ENCODE measurements at regions not wholly inside any gene's neighbourhood (a gene's known extent, or its start where the extent isn't known, plus 50 kb on each side); places are given as distances from the start of the nearest gene placed in this dataset.
"Not testable (repeated sequence)": the region's sequence is repeated elsewhere in the genome, so short reads cannot be mapped to it uniquely, and the experiment has no call there.

GRCh38 chr6:137304020-137304780, 85.0 kb upstream of the IFNGR1 start:
- no peak for DNase-seq (ENCODE audit: low read depth)
- H3K27me3 ChIP-seq (ENCODE audit: control insufficient read depth, insufficient read depth, low read length): no peaks in the 10 kb centered on the region
- no peak overlapping the region for H3K4me3 ChIP-seq (ENCODE audit: low read depth, low read length)
- no peak for TF ChIP-seq CTCF (IDR thresholded peaks at IDR 0.05; ENCODE audit: insufficient read depth, low read length, poor library complexity, severe bottlenecking)
- H3K36me3 ChIP-seq (ENCODE audit: control insufficient read depth, insufficient read depth, low read length): no peaks in the 10 kb centered on the region

GRCh38 chr6:137303441-137303840, 84.3 kb upstream of the IFNGR1 start:
- Histone ChIP-seq H3K36me3 (ENCODE audit: control insufficient read depth, insufficient read depth, low read length) (no peaks in the 10 kb centered on the region), H3K4me3 (ENCODE audit: low read depth, low read length) (no peak overlapping the region), H3K27me3 (ENCODE audit: control insufficient read depth, insufficient read depth, low read length) (no peaks in the 10 kb centered on the region)
- TF ChIP-seq CTCF (IDR thresholded peaks at IDR 0.05; ENCODE audit: insufficient read depth, low read length, poor library complexity, severe bottlenecking): no peak
- DNase-seq (ENCODE audit: low read depth): no peak

GRCh38 chr6:137299681-137300080, 80.5 kb upstream of the IFNGR1 start:
- no peak for TF ChIP-seq CTCF (IDR thresholded peaks at IDR 0.05; ENCODE audit: insufficient read depth, low read length, poor library complexity, severe bottlenecking)
- no peak overlapping the region for H3K4me3 ChIP-seq (ENCODE audit: low read depth, low read length)

GRCh38 chr6:137297887-137298286, 78.7 kb upstream of the IFNGR1 start:
- Histone ChIP-seq H3K4me3 (ENCODE audit: low read depth, low read length) (no peak overlapping the region), H3K36me3 (ENCODE audit: control insufficient read depth, insufficient read depth, low read length) (no peaks in the 10 kb centered on the region), H3K27me3 (ENCODE audit: control insufficient read depth, insufficient read depth, low read length) (no peaks in the 10 kb centered on the region)
- no peak for DNase-seq (ENCODE audit: low read depth)
- no peak for TF ChIP-seq CTCF (IDR thresholded peaks at IDR 0.05; ENCODE audit: insufficient read depth, low read length, poor library complexity, severe bottlenecking)

More at GRCh38 chr6:137299681-137300080, 80.5 kb upstream of the IFNGR1 start:
- H3K27me3 ChIP-seq (ENCODE audit: control insufficient read depth, insufficient read depth, low read length): no peaks in the 10 kb centered on the region
- DNase-seq (ENCODE audit: low read depth): no peak
- no peaks in the 10 kb centered on the region for H3K36me3 ChIP-seq (ENCODE audit: control insufficient read depth, insufficient read depth, low read length)

- not testable (repeated sequence) for H3K27me3 ChIP-seq (ENCODE audit: control insufficient read depth, insufficient read depth, low read length); DNase-seq (ENCODE audit: low read depth); H3K4me3 ChIP-seq (ENCODE audit: low read depth, low read length); H3K36me3 ChIP-seq (ENCODE audit: control insufficient read depth, insufficient read depth, low read length)
Measured at GRCh38 chr6:137292326-137292725, 73.1 kb upstream of the IFNGR1 start.

- Histone ChIP-seq H3K4me3 (ENCODE audit: low read depth, low read length) (no peak overlapping the region), H3K27me3 (ENCODE audit: control insufficient read depth, insufficient read depth, low read length) (no peaks in the 10 kb centered on the region), H3K36me3 (ENCODE audit: control insufficient read depth, insufficient read depth, low read length) (no peaks in the 10 kb centered on the region)
- no peak for TF ChIP-seq CTCF (IDR thresholded peaks at IDR 0.05; ENCODE audit: insufficient read depth, low read length, poor library complexity, severe bottlenecking)
- no peak for DNase-seq (ENCODE audit: low read depth)
Measured at GRCh38 chr6:137291441-137291840, 72.3 kb upstream of the IFNGR1 start.

Measured in kidney epithelial cell (primary cell).